GM21528 (cell line): ENCODE measurements at regions not wholly inside any gene's neighbourhood (a gene's known extent, or its start where the extent isn't known, plus 50 kb on each side); places are given as distances from the start of the nearest gene placed in this dataset.
"Not testable (repeated sequence)": the region's sequence is repeated elsewhere in the genome, so short reads cannot be mapped to it uniquely, and the experiment has no call there.

Experiments
- ATAC-seq: cut with Tn5 transposase; IDR thresholded peaks from one replicate; pipeline ENCODE4 v1.9.1; 2021; ENCODE audit warnings: mild to moderate bottlenecking, moderate library complexity; ENCODE audit not compliant: unreplicated experiment, low FRiP score

GRCh38 chr14:46147452-46147851 lies 504.1 kb downstream of the RPL10L start:
- no peak for ATAC-seq

- ATAC-seq: no peak
Measured at GRCh38 chr14:46147024-46147423, 504.6 kb downstream of the RPL10L start.

- no peak for ATAC-seq
Measured at GRCh38 chr14:46140445-46140844, 511.1 kb downstream of the RPL10L start.

DNA sequence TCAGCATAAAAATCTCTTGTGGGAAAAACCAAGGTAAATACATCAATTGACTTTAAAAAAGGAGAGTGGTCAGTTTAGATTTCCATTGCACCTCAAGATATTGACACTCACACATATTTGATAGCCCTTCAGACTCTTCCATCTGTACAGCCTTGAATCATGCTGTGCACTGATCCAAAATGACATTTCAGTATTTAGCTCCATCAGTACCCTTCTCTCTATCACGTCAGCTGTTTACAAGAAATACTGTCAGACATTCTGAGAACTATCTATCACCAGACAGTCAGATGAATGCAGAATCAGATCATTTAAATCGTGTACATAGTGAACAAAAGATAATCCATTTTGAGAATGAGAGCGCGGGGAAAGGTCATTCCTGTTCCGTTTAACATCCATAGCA lies 511.9 kb downstream of the RPL10L start:
- no peak for ATAC-seq

DNA sequence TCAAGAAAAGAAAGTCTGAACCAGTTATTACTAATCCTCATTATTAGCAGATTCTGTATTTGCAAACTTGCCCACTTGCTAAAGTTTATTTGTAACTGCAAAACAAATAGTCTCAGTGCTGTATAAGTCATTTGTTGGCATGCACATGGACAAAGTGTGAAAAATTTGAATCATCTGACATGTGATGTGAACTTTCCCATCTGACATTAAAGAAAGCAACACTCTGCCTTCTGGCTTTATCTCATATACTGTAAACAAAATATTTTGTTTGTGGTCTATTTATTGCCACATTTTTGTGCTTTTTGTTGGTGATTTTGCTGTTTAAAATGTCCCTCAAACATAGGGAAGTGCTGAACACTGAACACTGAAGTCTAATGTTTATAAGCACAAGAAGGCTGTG lies 513.8 kb downstream of the RPL10L start:
- ATAC-seq: no peak

- ATAC-seq: no peak
Measured at GRCh38 chr14:46136456-46136855, 515.1 kb downstream of the RPL10L start.

- no peak for ATAC-seq
Measured at GRCh38 chr14:46108228-46108627, 543.4 kb downstream of the RPL10L start.

- not testable (repeated sequence) for ATAC-seq
Measured at GRCh38 chr14:46100901-46101300, 550.7 kb downstream of the RPL10L start.

DNA sequence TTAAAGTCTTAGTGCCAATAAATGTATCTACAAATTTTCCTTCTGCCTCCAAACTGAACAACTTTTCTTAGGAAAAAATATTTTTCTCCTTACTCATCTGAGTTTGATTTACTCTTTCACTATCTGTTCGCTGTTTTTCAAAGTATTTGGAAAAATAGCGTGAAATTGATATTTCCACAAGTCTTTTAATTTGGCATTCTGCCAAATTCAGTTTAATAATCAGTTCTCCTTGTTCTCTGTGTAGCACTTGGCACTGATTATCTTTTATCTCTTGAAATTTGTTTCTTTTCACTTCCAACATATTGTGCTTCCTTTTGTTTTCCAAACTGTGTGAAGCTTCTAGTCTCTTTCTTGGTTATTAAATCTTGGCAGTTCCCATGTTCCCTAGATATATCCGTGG lies 559.8 kb downstream of the RPL10L start:
- ATAC-seq: no peak

- ATAC-seq: no peak
Measured at GRCh38 chr14:46087604-46088003, 564.0 kb downstream of the RPL10L start.

DNA sequence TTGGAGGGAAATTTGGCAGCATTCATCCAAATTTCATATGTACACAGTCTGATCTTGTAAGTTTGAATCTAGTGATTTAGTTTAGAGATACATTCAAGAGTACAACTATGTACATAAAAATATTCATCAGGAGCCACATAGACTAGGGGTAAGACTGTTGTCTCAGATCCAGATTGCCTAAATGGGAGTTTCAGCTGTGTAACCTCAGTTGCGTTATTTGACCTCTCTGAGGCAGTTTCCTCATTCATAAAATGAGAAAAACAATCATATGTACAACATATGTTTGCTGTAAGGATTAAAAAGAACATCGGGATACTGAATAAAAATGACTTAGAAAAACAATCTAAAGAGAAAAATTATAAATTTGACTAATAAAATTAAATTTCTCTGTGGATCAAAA lies 577.5 kb downstream of the RPL10L start:
- no peak for ATAC-seq

GRCh38 chr14:46063872-46064271 lies 587.7 kb downstream of the RPL10L start:
- ATAC-seq: no peak

DNA sequence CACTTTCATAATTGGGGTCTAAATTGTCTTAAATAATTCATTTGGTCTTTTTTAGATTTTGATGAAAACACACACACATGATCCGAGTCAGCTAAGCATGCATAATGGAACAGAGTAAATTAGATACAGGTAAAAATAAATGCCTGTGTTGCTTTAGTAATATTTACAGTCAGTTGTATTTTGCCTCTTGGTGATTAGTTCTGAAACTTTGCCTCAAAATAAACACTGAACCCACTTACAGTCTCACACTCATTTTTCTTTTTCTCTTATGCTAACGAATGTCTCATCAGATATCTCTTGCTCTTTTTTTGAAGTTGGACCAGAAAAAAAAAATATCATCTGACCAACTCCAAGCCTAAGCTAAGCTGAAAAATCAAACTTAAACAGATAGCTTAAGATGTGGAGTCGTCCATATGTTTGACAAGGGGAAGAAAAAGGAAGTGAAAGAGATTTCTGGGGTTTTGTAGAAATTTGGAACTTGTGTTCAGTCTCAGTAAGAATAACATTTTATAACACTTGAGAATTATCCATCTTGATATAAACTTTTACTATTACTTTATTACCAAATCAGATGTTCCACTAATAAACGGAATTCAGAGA lies 592.5 kb downstream of the RPL10L start:
- ATAC-seq: no peak

DNA sequence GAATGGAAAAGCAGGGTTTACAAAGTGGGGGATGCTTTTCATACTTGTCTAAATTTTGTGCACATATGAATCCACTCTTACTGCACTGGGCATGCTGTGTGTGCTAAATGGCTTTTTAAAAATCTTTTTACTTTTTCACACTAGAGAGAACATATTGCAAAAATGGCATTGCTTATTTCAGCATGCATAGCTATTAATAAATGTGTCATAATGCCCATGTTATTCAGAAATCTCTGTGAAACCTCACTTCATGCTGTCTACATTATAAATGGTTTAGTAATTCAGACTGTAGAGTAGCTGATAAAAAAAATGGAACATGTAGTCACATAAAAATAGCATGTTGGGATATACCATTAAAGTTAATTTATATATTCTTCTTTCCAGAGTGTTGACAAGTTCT lies 593.8 kb downstream of the RPL10L start:
- no peak for ATAC-seq

- ATAC-seq: no peak
Measured at GRCh38 chr14:46054526-46054925, 597.1 kb downstream of the RPL10L start.

- no peak for ATAC-seq
Measured at GRCh38 chr14:46053221-46053620, 598.4 kb downstream of the RPL10L start.

DNA sequence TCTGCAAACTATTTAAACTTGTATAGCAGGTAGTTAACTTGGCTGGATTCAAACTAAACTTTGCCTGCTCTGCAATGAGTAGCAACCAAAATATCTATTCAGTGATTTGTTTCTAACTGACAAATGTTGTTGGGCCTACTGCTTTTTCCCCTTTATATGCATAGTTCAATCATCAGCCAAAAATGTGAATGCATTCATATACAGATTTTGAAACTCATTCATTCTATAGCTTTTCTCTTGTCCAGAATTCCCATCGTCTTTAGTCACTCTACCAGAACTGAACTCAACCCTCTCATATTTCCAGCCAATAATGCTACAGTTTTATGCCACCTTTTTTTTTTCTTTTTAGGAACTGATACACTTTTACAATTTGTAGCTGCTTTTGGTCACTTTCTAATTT lies 599.8 kb downstream of the RPL10L start:
- no peak for ATAC-seq

DNA sequence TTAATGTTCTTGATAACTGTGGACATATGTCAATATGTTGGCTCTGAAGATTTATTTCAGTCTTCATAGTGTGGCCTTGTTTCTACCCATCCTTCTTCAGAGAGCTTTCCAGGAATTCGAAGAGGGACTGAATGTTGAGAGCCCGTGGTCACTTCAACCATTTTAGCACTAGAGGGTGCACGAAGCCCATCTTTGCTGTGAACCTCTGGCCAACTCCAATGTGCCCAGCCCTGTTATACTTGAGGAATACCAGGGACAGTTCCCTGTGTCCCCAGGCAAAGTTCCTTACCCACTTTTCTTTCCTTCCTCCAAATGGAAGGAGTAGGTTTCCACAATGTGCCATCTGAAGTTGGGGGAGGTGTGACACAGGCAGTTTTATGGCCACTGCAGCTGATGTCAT lies 603.5 kb downstream of the RPL10L start:
- ATAC-seq: no peak

DNA sequence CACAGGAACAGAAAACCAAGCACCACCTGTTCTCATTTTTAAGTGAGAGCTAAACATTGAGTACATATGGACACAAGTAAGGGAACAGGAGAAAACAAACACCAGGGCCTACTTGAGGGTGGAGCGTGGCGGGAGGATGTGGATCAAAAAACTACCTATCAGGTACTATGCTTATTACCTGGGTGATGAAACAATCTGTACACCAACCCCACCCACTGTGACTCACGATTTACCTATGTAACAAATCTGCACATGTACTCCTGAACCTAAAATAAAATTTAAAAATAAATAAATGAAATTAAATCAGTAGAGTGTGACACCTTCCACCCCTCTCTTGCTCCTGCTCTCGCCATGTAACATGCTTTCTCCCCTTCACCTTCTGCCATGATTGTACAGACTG lies 615.5 kb downstream of the RPL10L start:
- no peak for ATAC-seq

- no peak for ATAC-seq
Measured at GRCh38 chr14:46034305-46034704, 617.3 kb downstream of the RPL10L start.

DNA sequence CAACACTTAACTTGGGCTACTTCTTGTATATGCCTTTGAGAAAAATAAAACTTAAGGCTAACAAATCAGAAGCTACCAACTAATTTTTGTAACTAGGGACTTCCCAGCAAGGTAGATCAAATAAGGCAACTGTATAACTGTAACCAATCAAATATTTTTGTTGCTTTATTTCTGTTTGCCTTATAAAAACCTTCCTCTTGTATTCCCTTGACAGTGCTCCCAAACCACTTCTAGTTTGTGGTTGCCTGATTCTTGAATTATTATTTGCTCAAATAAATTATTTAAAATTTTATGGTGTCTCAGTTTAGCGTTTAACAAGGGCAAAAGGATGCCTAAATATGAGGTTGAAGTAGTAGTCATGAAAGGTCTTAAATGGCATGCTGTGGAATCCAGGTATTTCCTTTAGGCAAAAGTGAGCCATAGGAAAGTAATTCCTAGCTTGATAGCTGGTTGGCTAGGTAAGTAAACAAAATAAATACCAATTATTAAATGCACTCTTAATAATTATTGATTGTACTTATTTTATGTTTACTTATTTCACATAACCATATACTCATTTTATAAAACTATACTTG lies 632.6 kb downstream of the RPL10L start:
- ATAC-seq: no peak

DNA sequence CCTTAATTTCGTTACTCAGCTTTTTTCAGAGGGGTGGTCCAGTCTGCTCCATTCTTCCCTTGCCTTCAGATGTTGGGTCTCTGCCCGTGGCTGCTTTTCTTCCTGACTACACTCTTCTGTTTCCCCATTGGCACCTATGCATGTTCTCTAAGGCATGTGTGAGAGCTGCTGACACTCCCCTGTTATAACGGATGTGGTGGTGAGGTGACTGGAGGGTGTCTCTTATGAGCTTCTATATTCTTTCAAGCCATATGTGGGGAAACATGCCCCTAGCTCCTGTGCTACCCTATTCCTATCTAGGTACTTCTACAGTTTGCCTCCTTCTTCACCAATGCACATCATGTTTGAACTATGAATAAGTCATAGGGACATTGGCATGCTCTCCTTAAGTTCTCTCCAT lies 643.2 kb downstream of the RPL10L start:
- no peak for ATAC-seq

GRCh38 chr14:45998554-45998953 lies 653.0 kb downstream of the RPL10L start:
- no peak for ATAC-seq
